ENCODE measurements at regions not wholly inside any gene's neighbourhood (a gene's known extent, or its start where the extent isn't known, plus 50 kb on each side); places are given as distances from the start of the nearest gene placed in this dataset.

DNA sequence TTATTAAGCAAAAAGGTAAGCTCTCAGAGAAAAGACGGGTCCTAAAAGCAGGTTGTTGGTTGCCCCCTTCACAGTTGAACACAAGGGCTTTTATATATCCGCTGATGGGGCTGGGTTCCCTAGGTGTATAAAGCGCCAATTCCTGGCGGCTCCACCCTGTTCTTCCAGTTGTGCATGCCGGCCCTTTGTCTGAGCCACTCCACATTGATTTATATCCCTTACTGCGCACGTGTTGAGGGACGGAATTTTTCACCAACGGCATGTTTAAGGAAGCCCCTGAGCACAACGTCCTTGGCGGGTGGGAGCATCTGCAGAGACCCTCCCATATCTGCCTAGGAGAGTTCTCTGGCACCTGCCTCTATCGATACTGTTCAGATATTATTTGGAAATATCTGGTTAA, 135.7 kb downstream of the DTHD1 start:
- Histone ChIP-seq H3K27me3 (ENCODE audit: control insufficient read depth in 2 of 2, insufficient read depth in 2 of 2, low read length in 2 of 2) (no peaks in the 10 kb centered on the region), H4K20me1 (replicated peaks; ENCODE audit: control insufficient read depth, extremely low read depth, insufficient read depth, low read length) (no peaks in the 10 kb centered on the region), H3K9me3 (replicated peaks; ENCODE audit: control insufficient read depth, insufficient read depth, low read length) (no peaks in the 10 kb centered on the region), H2AFZ (ENCODE audit: low read depth, low read length) (no peak overlapping the region), H3K9ac (replicated peaks; ENCODE audit: extremely low read depth, insufficient read depth, low read length) (no peak overlapping the region), H3K4me1 (ENCODE audit: control insufficient read depth, extremely low read depth, insufficient read depth, low read length) (no peaks in the 10 kb centered on the region), H3K27ac (ENCODE audit: insufficient read depth, low read depth, low read length) (no peak overlapping the region), H3K36me3 (ENCODE audit: control insufficient read depth in 2 of 2, extremely low read depth in 1 of 2, insufficient read depth in 2 of 2, low read length in 2 of 2) (no peaks in the 10 kb centered on the region), H3K4me3 (replicated peaks in 1 of 3; ENCODE audit: insufficient read depth in 1 of 3, low read depth in 1 of 3, low read length in 3 of 3) (no peak overlapping the region), H3K4me2 (ENCODE audit: insufficient read depth, low read length) (no peak overlapping the region), H3K9me1 (replicated peaks; ENCODE audit: control insufficient read depth, extremely low read depth, insufficient read depth, low read length) (no peaks in the 10 kb centered on the region), H3K79me2 (ENCODE audit: control insufficient read depth, insufficient read depth, low read length) (no peaks in the 10 kb centered on the region)
- BruUV-seq (replicated peaks), result no TSS peak
- TF ChIP-seq JUN (IDR thresholded peaks at IDR 0.05; ENCODE audit: borderline replicate concordance, insufficient read depth, insufficient read length, low read depth) (no peak), FOS (IDR thresholded peaks at IDR 0.05; ENCODE audit: borderline replicate concordance, insufficient read depth, low read length) (no peak), POLR2A (IDR thresholded peaks at IDR 0.05; ENCODE audit: low read depth, low read length) (no peak), MYC (IDR thresholded peaks at IDR 0.05; ENCODE audit: low read depth, low read length) (no peak), GATA2 (IDR thresholded peaks at IDR 0.05; ENCODE audit: insufficient read depth, insufficient read length, low read depth, low read length) (no peak)
- POLR2A ChIA-PET, result no interaction called here
- dilution Hi-C loops (cut with MboI; ENCODE audit: extremely low pct_ligation_motif_present, low sequenced_read_pairs) (no loop called here), intact Hi-C loops (cut with micrococcal nuclease) (no loop called here)
- FAIRE-seq (no peak), DNase-seq (ENCODE audit: low read depth, low spot score) (no peak)
- CTCF ChIA-PET, result no interaction called here

DNA sequence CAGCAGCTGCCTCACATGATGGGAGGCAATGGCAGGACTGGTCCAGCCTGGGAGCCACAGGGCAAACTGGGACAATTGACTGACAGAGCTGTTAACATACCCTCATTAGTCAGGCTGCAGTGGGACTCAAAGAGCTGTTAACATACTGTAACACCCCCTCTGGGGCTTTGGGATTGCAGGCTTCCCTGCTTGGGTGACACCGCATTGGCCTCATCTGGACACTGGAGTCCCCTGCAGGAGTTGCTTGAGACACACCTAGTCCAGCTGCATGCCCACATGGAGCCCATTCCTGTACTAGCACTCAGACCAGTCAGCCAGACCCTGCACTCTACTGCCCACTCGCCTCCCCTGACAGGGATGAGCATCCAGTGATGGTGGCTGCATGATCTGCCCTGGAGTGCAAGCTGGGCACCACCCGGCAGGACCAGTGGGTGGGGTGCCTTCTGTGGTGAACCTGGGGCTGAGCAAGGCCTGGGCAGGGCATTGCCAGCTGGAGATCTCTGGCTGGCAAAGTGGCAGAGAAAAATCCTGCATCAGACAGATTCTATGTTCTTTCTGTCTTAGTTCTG, 138.8 kb downstream of the DTHD1 start:
- dilution Hi-C loops (cut with MboI; ENCODE audit: extremely low pct_ligation_motif_present, low sequenced_read_pairs), result no loop called here
- TF ChIP-seq GATA2 (IDR thresholded peaks at IDR 0.05; ENCODE audit: insufficient read depth, insufficient read length, low read depth, low read length) (no peak), JUN (IDR thresholded peaks at IDR 0.05; ENCODE audit: borderline replicate concordance, insufficient read depth, insufficient read length, low read depth) (no peak), EZH2 (IDR thresholded peaks at IDR 0.05; ENCODE audit: borderline replicate concordance, low read depth, low read length, severe bottlenecking) (no peak), POLR2A (IDR thresholded peaks at IDR 0.05; ENCODE audit: low read depth, low read length) (no peak), POLR2AphosphoS5 (IDR thresholded peaks at IDR 0.05; ENCODE audit: insufficient read depth, low read depth, low read length) (no peak), MYC (IDR thresholded peaks at IDR 0.05; ENCODE audit: low read depth, low read length) (no peak), FOS (IDR thresholded peaks at IDR 0.05; ENCODE audit: borderline replicate concordance, insufficient read depth, low read length) (no peak)
- TF ChIP-seq, protein P1, sequence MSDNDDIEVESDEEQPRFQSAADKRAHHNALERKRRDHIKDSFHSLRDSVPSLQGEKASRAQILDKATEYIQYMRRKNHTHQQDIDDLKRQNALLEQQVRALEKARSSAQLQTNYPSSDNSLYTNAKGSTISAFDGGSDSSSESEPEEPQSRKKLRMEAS (IDR thresholded peaks at IDR 0.05; ENCODE audit: insufficient read depth, insufficient read length), result no peak
- TF ChIP-seq, protein P2, sequence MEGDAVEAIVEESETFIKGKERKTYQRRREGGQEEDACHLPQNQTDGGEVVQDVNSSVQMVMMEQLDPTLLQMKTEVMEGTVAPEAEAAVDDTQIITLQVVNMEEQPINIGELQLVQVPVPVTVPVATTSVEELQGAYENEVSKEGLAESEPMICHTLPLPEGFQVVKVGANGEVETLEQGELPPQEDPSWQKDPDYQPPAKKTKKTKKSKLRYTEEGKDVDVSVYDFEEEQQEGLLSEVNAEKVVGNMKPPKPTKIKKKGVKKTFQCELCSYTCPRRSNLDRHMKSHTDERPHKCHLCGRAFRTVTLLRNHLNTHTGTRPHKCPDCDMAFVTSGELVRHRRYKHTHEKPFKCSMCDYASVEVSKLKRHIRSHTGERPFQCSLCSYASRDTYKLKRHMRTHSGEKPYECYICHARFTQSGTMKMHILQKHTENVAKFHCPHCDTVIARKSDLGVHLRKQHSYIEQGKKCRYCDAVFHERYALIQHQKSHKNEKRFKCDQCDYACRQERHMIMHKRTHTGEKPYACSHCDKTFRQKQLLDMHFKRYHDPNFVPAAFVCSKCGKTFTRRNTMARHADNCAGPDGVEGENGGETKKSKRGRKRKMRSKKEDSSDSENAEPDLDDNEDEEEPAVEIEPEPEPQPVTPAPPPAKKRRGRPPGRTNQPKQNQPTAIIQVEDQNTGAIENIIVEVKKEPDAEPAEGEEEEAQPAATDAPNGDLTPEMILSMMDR (IDR thresholded peaks at IDR 0.05; ENCODE audit: extremely low read depth in 1 of 2, insufficient read depth in 1 of 2, low read depth in 1 of 2, low read length in 2 of 2), result no peak
- ChIA-PET CTCF (no interaction called here), POLR2A (no interaction called here)
- no peaks in the 10 kb centered on the region for H3K9me1 ChIP-seq (replicated peaks; ENCODE audit: control insufficient read depth, extremely low read depth, insufficient read depth, low read length)
- H3K4me1 ChIP-seq (ENCODE audit: control insufficient read depth, extremely low read depth, insufficient read depth, low read length), result no peaks in the 10 kb centered on the region
- no peaks in the 10 kb centered on the region for H3K79me2 ChIP-seq (ENCODE audit: control insufficient read depth, insufficient read depth, low read length)
- no peak overlapping the region for H3K4me2 ChIP-seq (ENCODE audit: insufficient read depth, low read length)
- FAIRE-seq (no peak), DNase-seq (ENCODE audit: low read depth, low spot score) (no peak)
- no peak overlapping the region for H3K4me3 ChIP-seq (replicated peaks in 1 of 3; ENCODE audit: insufficient read depth in 1 of 3, low read depth in 1 of 3, low read length in 3 of 3)
- H2AFZ ChIP-seq (ENCODE audit: low read depth, low read length), result no peak overlapping the region
- H4K20me1 ChIP-seq (replicated peaks; ENCODE audit: control insufficient read depth, extremely low read depth, insufficient read depth, low read length), result no peaks in the 10 kb centered on the region
- no peaks in the 10 kb centered on the region for H3K27me3 ChIP-seq (ENCODE audit: control insufficient read depth in 2 of 2, insufficient read depth in 2 of 2, low read length in 2 of 2)
- no peaks in the 10 kb centered on the region for H3K36me3 ChIP-seq (ENCODE audit: control insufficient read depth in 2 of 2, extremely low read depth in 1 of 2, insufficient read depth in 2 of 2, low read length in 2 of 2)
- H3K9ac ChIP-seq (replicated peaks; ENCODE audit: extremely low read depth, insufficient read depth, low read length), result no peak overlapping the region
- intact Hi-C loops (cut with micrococcal nuclease), result no loop called here
- no peak overlapping the region for H3K27ac ChIP-seq (ENCODE audit: insufficient read depth, low read depth, low read length)
- no TSS peak for BruUV-seq (replicated peaks)
- H3K9me3 ChIP-seq (replicated peaks; ENCODE audit: control insufficient read depth, insufficient read depth, low read length), result no peaks in the 10 kb centered on the region
